Ascending aorta (tissue), 2 donors: ENCODE measurements at regions not wholly inside any gene's neighbourhood (a gene's known extent, or its start where the extent isn't known, plus 50 kb on each side); places are given as distances from the start of the nearest gene placed in this dataset.

Experiments
- DNase-seq, 2 donors: peaks; one replicate each; pipeline ENCODE4 v3.0.0-alpha.2; 2019; ENCODE audit warnings: low spot score in 2 of 2
- H3K27ac ChIP-seq, 2 donors: fragments of 200-600 bp; sonication (generic); one replicate each; pipeline ENCODE4 v1.5.1; 2016 to 2017; ENCODE audit warnings: mild to moderate bottlenecking in 1 of 2
- H3K27me3 ChIP-seq: fragments of 200-600 bp; sonication (generic); one replicate; pipeline ENCODE4 v1.5.1; 2017
- H3K36me3 ChIP-seq, 2 donors: fragments of 200-600 bp; sonication (generic); one replicate each; pipeline ENCODE4 v1.5.1; 2016
- H3K4me1 ChIP-seq, 2 donors: fragments of 200-600 bp; sonication (generic); one replicate each; pipeline ENCODE4 v1.5.1; 2016 to 2017; ENCODE audit warnings: mild to moderate bottlenecking in 1 of 2
- H3K4me3 ChIP-seq, 2 donors: fragments of 200-600 bp; sonication (generic); one replicate each; pipeline ENCODE4 v1.5.1; 2016 to 2017; ENCODE audit warnings: mild to moderate bottlenecking in 1 of 2
- H3K9me3 ChIP-seq, 2 donors: fragments of 200-600 bp; sonication (generic); one replicate each; pipeline ENCODE4 v1.5.1; 2016
- intact Hi-C: fragments of 100-400 bp; cut with DNase I; formaldehyde crosslinking; loops from one replicate; pipeline ENCODE4 v1.15.1; 2023
- TF ChIP-seq, protein P1 (sequence below), 3 experiments: fragments of 200-600 bp in 2 of 3; fragments of 450-650 bp in 1 of 3; sonication (generic) in 2 of 3; IDR thresholded peaks; one replicate each; pipeline ENCODE4 v1.5.1; 2016 to 2019; ENCODE audit warnings: antibody characterized with exemption in 3 of 3, mild to moderate bottlenecking in 1 of 3, moderate library complexity in 1 of 3

DNA sequence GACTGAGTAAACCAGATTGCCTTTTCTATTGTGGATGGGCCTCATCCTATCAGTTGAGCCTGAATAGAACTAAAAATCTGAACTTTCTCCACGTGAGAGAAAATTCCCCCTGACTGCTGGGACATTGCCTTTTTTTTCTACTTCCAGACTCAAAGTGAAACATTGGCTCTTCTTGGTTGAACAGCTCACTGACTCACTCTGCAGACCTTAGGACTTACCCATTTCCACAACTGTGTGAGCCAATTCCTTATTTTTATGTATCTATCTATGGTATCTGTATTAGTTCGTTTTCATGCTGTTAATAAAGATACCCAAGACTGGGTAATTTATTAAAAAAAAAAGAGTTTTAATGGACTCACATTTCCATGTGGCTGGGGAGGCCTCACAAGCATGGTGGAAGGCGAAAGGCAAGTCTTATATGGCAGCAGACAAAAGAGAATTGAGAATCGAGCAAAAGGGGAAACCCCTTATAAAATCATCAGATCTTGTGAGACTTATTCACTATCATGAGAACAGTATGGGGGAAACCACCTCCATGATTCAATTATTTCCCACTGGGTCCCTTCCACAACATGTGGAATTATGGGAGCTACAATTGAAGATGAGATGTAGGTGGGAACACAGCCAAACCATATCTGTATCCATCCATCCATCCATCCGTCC, 306.7 kb upstream of the SLC24A2 start:
- TF ChIP-seq, protein P1, sequence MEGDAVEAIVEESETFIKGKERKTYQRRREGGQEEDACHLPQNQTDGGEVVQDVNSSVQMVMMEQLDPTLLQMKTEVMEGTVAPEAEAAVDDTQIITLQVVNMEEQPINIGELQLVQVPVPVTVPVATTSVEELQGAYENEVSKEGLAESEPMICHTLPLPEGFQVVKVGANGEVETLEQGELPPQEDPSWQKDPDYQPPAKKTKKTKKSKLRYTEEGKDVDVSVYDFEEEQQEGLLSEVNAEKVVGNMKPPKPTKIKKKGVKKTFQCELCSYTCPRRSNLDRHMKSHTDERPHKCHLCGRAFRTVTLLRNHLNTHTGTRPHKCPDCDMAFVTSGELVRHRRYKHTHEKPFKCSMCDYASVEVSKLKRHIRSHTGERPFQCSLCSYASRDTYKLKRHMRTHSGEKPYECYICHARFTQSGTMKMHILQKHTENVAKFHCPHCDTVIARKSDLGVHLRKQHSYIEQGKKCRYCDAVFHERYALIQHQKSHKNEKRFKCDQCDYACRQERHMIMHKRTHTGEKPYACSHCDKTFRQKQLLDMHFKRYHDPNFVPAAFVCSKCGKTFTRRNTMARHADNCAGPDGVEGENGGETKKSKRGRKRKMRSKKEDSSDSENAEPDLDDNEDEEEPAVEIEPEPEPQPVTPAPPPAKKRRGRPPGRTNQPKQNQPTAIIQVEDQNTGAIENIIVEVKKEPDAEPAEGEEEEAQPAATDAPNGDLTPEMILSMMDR (IDR thresholded peaks at IDR 0.05) = no peak
- H3K9me3 ChIP-seq = no peaks in the 10 kb centered on the region
- no peaks in the 10 kb centered on the region for H3K4me1 ChIP-seq
- H3K27me3 ChIP-seq = no peaks in the 10 kb centered on the region
- intact Hi-C loops = no loop called here
- H3K4me3 ChIP-seq = no peak overlapping the region
- no peaks in the 10 kb centered on the region for H3K36me3 ChIP-seq
- DNase-seq = no peak
- no peak overlapping the region for H3K27ac ChIP-seq

DNA sequence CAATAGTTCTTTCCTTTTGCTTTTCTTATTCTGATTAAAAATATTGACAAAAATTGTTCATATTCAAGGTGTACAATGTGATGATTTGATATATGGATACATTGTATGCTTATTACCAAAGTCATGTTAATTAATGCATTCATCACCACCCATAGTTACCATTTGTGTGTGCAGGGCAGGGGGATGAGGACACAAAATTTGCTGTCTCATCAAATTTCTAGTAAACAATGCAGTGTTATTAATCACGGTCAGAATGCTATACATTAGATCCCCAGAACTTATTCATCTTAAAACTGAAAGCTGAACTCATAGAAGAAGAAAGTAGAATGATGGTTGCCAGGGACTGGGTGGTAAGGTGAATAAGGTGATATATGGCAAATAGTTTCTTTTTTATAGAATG, 303.7 kb upstream of the SLC24A2 start:
- no peaks in the 10 kb centered on the region for H3K9me3 ChIP-seq
- H3K4me3 ChIP-seq = no peak overlapping the region
- no peaks in the 10 kb centered on the region for H3K36me3 ChIP-seq
- H3K27ac ChIP-seq = no peak overlapping the region
- DNase-seq = no peak
- H3K4me1 ChIP-seq = no peaks in the 10 kb centered on the region
- intact Hi-C loops = no loop called here
- no peaks in the 10 kb centered on the region for H3K27me3 ChIP-seq
- TF ChIP-seq, protein P1 (IDR thresholded peaks at IDR 0.05) = no peak

DNA sequence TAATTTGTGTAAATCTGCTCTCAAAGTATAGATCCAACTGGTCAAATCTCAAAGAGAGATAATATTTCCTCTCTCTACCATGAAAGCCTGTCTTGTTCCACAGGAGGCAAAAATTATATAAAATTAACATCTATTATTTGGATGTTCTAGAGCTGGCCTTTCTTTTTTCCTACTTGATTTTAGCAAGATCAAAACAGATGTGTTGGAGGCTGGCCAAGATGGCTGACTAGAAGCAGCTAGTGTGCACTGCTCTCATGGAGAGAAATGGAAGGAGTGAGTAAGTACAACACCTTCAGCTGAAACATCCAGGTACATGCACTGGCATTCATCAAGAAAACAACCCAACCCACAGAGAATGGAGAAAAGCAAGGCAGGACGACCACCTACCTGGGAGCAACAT, 298.6 kb upstream of the SLC24A2 start:
- no peaks in the 10 kb centered on the region for H3K27me3 ChIP-seq
- no peak overlapping the region for H3K4me3 ChIP-seq
- no peak for DNase-seq
- intact Hi-C loops = no loop called here
- no peaks in the 10 kb centered on the region for H3K36me3 ChIP-seq
- H3K4me1 ChIP-seq = no peaks in the 10 kb centered on the region
- no peaks in the 10 kb centered on the region for H3K9me3 ChIP-seq
- no peak overlapping the region for H3K27ac ChIP-seq
- TF ChIP-seq, protein P1 (IDR thresholded peaks at IDR 0.05) = no peak

DNA sequence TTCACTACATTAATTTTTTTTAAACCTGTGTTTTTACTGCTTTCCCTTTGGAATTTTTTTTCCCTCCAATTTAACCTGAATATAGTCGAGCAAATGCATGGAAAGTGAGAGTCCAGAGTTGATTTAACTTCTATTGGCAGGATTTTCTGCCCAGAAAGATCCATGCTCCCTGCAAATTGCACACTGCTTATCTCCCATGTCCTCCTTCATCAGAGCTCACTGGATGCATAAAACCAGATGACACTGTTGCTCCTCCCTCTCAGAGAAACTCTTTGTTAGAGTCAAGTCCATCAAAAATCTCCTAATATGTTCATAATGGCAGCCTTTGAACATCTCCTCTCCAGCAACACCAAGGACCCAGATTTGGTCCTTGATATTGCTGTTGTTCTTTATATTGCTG, 297.0 kb upstream of the SLC24A2 start:
- H3K9me3 ChIP-seq = no peaks in the 10 kb centered on the region
- TF ChIP-seq, protein P1 (IDR thresholded peaks at IDR 0.05) = no peak
- no peaks in the 10 kb centered on the region for H3K27me3 ChIP-seq
- H3K36me3 ChIP-seq = no peaks in the 10 kb centered on the region
- H3K27ac ChIP-seq = no peak overlapping the region
- no peak overlapping the region for H3K4me3 ChIP-seq
- intact Hi-C loops = no loop called here
- no peak for DNase-seq
- H3K4me1 ChIP-seq = no peaks in the 10 kb centered on the region

DNA sequence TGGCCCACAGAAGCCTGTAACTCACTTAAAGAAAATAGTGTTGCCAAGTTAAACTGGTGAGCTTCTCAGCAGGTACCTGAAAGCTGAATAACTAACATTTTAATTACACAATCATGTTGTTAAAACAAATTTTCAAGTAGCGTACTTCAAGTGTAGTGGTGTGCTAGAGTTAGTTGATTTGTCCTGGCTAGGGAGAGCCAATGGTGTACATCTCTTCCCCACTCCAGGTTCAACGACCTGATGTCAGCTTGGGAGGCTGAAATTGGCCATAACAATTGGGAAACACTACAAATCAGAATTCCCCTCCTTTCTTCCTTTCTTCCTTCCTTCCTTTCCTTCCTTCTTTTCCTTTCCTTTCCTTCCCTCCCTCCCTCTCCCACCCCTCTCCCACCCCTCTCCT, 295.3 kb upstream of the SLC24A2 start:
- no peaks in the 10 kb centered on the region for H3K4me1 ChIP-seq
- H3K36me3 ChIP-seq = no peaks in the 10 kb centered on the region
- no peaks in the 10 kb centered on the region for H3K9me3 ChIP-seq
- intact Hi-C loops = no loop called here
- TF ChIP-seq, protein P1 (IDR thresholded peaks at IDR 0.05) = no peak
- DNase-seq = no peak
- no peak overlapping the region for H3K4me3 ChIP-seq
- H3K27me3 ChIP-seq = no peaks in the 10 kb centered on the region
- no peak overlapping the region for H3K27ac ChIP-seq

DNA sequence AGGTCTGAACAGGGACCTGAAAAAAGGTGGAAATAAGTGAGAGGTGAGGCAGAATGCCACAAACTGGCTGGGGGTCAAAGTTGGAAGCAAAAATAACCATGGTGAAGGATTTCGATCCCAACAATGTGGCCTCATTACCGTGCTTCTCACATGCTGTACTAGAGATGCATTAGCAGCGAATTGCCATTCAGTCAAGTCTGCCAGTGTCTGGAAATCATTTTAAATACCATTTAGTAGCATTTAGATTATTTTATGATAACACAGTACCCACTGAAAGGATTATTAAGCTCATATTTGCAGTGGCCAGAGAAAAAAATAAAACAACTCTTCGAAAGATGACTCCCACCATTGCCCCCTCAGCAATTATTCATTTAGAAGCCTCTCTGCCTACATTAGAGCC, 294.6 kb upstream of the SLC24A2 start:
- TF ChIP-seq, protein P1 (IDR thresholded peaks at IDR 0.05) = no peak
- Histone ChIP-seq H3K4me3 (no peak overlapping the region), H3K27me3 (no peaks in the 10 kb centered on the region), H3K4me1 (no peaks in the 10 kb centered on the region), H3K36me3 (no peaks in the 10 kb centered on the region), H3K9me3 (no peaks in the 10 kb centered on the region), H3K27ac (no peak overlapping the region)
- intact Hi-C loops = no loop called here
- DNase-seq = no peak
